ENCODE measurements at regions not wholly inside any gene's neighbourhood (a gene's known extent, or its start where the extent isn't known, plus 50 kb on each side); places are given as distances from the start of the nearest gene placed in this dataset.

DNA sequence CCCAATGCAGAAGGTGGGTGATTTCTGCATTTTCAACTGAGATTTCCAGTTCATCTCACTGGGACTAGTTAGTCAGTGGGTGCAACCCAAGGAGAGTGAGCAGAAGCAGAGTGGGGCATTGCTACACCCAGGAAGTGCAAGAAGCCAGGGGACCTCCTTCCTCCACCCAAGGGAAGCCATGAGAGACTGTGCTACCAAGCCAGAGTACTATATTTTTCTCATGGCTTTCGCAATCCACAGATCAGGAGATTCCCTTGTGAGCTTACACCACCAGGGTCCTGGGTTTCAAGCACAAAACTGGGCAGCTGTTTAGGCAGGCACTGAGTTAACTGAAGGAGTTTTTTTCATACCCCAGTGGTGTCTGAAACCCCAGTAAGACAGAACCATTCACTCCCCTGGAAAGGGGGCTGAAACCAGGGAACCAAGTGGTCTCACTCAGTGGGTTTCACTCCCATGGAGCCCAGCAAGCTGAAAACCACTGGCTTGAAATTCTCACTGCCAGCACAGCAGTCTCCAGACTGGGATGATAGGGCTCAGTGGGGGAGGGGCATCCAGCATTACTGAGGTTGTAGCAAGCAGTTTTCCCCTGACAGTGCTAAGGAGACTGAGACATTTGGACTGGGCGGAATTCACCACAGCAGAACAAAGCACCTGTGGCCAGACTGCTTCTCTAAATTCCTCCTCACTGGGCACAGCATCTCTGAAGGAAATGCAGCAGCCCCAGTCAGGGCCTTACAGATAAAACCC is 903.4 kb downstream of the TECRL start:
- TF ChIP-seq, protein P1, sequence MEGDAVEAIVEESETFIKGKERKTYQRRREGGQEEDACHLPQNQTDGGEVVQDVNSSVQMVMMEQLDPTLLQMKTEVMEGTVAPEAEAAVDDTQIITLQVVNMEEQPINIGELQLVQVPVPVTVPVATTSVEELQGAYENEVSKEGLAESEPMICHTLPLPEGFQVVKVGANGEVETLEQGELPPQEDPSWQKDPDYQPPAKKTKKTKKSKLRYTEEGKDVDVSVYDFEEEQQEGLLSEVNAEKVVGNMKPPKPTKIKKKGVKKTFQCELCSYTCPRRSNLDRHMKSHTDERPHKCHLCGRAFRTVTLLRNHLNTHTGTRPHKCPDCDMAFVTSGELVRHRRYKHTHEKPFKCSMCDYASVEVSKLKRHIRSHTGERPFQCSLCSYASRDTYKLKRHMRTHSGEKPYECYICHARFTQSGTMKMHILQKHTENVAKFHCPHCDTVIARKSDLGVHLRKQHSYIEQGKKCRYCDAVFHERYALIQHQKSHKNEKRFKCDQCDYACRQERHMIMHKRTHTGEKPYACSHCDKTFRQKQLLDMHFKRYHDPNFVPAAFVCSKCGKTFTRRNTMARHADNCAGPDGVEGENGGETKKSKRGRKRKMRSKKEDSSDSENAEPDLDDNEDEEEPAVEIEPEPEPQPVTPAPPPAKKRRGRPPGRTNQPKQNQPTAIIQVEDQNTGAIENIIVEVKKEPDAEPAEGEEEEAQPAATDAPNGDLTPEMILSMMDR (IDR thresholded peaks at IDR 0.05; ENCODE audit: low read depth, low read length, missing control alignments): no peak
- no peak overlapping the region for H3K4me3 ChIP-seq (ENCODE audit: low read depth, low read length)
- DNase-seq (ENCODE audit: low read depth): no peak

DNA sequence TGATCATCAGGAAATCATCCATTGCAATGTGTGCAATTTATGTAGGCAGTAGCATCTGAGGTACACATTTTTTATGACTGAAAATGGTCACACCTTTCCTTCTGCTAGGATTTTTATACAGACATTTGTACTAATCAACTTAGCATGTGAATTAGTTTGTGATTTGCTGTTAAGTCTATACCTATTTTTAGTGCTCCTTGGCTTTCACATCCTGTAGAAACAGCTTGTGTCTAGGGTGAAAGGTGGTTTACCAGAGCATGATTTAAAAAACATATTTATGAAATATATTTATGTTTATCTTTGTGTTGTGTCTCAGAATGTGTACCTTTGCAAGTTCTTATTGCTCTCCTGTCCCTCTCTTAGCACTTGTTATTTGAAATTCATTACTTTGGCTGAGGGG is 916.0 kb downstream of the TECRL start:
- H3K4me3 ChIP-seq (ENCODE audit: low read depth, low read length): no peak overlapping the region
- TF ChIP-seq, protein P1 (IDR thresholded peaks at IDR 0.05; ENCODE audit: low read depth, low read length, missing control alignments): no peak
- no peak for DNase-seq (ENCODE audit: low read depth)

DNA sequence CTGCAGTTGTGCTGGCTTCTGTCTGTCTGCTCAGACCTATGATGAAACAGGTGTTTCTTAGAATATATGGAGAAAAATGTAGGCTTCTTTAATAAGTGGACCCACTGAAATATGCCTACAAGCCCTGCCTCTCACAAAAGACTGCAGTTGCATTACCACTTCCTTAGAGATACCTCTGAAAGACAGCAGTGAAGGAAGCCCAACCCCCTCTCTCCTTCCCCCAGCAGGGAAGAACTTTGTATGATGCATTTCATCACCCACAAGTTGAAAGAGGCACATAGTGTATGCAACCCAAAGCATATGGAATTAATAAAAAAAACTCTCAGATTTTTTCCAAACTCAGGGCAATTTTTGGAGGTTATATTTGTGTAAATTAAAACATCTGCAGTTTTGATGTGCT is 916.7 kb downstream of the TECRL start:
- no peak overlapping the region for H3K4me3 ChIP-seq (ENCODE audit: low read depth, low read length)
- TF ChIP-seq, protein P1 (IDR thresholded peaks at IDR 0.05; ENCODE audit: low read depth, low read length, missing control alignments): no peak
- no peak for DNase-seq (ENCODE audit: low read depth)

GRCh38 chr4:63464393-63464792 is 944.9 kb downstream of the TECRL start:
- TF ChIP-seq, protein P1 (IDR thresholded peaks at IDR 0.05; ENCODE audit: low read depth, low read length, missing control alignments): no peak
- no peak for DNase-seq (ENCODE audit: low read depth)
- no peak overlapping the region for H3K4me3 ChIP-seq (ENCODE audit: low read depth, low read length)

GRCh38 chr4:63460075-63460474 is 949.2 kb downstream of the TECRL start:
- no peak overlapping the region for H3K4me3 ChIP-seq (ENCODE audit: low read depth, low read length)
- no peak for DNase-seq (ENCODE audit: low read depth)
- TF ChIP-seq, protein P1 (IDR thresholded peaks at IDR 0.05; ENCODE audit: low read depth, low read length, missing control alignments): no peak

- no peak overlapping the region for H3K4me3 ChIP-seq (ENCODE audit: low read depth, low read length)
- TF ChIP-seq, protein P1 (IDR thresholded peaks at IDR 0.05; ENCODE audit: low read depth, low read length, missing control alignments): no peak
- no peak for DNase-seq (ENCODE audit: low read depth)
These were observed 949.9 kb downstream of the TECRL start for GRCh38 chr4:63459329-63459728.

DNA sequence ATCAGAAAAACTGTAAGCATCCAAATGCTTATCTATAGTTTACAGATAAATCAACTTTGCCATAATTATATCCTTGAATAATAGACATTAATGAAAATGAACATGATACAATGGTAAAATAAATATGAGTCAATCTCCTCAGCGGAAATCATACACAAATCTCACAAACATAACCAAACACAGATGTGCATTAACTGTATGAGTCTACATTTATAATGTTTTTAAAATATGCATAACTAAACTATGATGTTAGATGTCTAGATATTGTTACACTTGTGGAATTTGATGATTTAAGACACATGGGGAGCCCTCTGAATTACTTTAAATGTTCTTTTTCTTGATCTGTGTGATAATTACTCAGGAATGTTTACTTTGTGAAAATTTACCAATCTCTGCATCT is 951.2 kb downstream of the TECRL start:
- TF ChIP-seq, protein P1 (IDR thresholded peaks at IDR 0.05; ENCODE audit: low read depth, low read length, missing control alignments): no peak
- H3K4me3 ChIP-seq (ENCODE audit: low read depth, low read length): no peak overlapping the region
- no peak for DNase-seq (ENCODE audit: low read depth)

All from GM12864 (cell line).